Esophagus muscularis mucosa (tissue), 4 donors: ENCODE measurements at regions not wholly inside any gene's neighbourhood (a gene's known extent, or its start where the extent isn't known, plus 50 kb on each side); places are given as distances from the start of the nearest gene placed in this dataset.

Source experiments
- DNase-seq: peaks from one replicate; pipeline ENCODE4 v3.0.0-alpha.2; 2017; ENCODE audit errors: extremely low spot score
- H3K27ac ChIP-seq, 4 donors: fragments of 200-600 bp; sonication (generic); replicated peaks in 1 of 4; 1 replicate in 3 of 4; 2 replicates in 1 of 4; pipeline ENCODE4 v1.5.1; 2016 to 2019; ENCODE audit warnings: mild to moderate bottlenecking in 1 of 4
- H3K27me3 ChIP-seq, 4 donors: fragments of 200-600 bp; sonication (generic); one replicate each; pipeline versions ENCODE4 v1.5.1 to v1.6.0; 2016 to 2019
- H3K36me3 ChIP-seq, 4 donors: fragments of 200-600 bp; sonication (generic); one replicate each; pipeline ENCODE4 v1.5.1; 2016 to 2019
- H3K4me1 ChIP-seq, 4 donors: fragments of 200-600 bp; sonication (generic); one replicate each; pipeline ENCODE4 v1.5.1; 2016 to 2019
- H3K4me3 ChIP-seq, 4 donors: fragments of 200-600 bp; sonication (generic); 1 replicate in 2 of 4; 2 replicates in 2 of 4; pipeline ENCODE4 v1.5.1; 2016 to 2019; ENCODE audit warnings: mild to moderate bottlenecking in 4 of 4, moderate library complexity in 1 of 4
- H3K9me3 ChIP-seq, 4 donors: fragments of 200-600 bp; sonication (generic); 1 replicate in 3 of 4; 2 replicates in 1 of 4; pipeline ENCODE4 v1.5.1; 2016 to 2019
- CTCF ChIP-seq, 3 experiments: fragments of 200-600 bp in 2 of 3; fragments of 450-650 bp in 1 of 3; sonication (generic) in 2 of 3; IDR thresholded peaks; one replicate each; pipeline ENCODE4 v1.5.1; 2017 to 2019; ENCODE audit warnings: antibody characterized with exemption in 3 of 3, mild to moderate bottlenecking in 2 of 3, moderate library complexity in 1 of 3
- EP300 ChIP-seq: sonication (generic); formaldehyde crosslinking; IDR thresholded peaks from one replicate; pipeline ENCODE4 v1.6.1; 2017; ENCODE audit warnings: antibody characterized with exemption
- POLR2A ChIP-seq: fragments of 450-650 bp; IDR thresholded peaks from one replicate; pipeline ENCODE4 v1.6.1; 2017; ENCODE audit warnings: antibody characterized with exemption, moderate library complexity, mild to moderate bottlenecking, low read depth
- POLR2AphosphoS5 ChIP-seq, 2 donors: sonication (generic); formaldehyde crosslinking; IDR thresholded peaks; one replicate each; pipeline ENCODE4 v1.6.1; 2017; ENCODE audit warnings: antibody characterized with exemption in 2 of 2
- WGBS: methylation state at CpG from one replicate; pipeline ENCODE4 v1.1.5; 2018; 5-methylcytosine and 5-hydroxymethylcytosine counted together
- intact Hi-C: fragments of 100-400 bp; cut with DNase I; formaldehyde crosslinking; loops from one replicate; pipeline ENCODE4 v1.15.1; 2023

DNA sequence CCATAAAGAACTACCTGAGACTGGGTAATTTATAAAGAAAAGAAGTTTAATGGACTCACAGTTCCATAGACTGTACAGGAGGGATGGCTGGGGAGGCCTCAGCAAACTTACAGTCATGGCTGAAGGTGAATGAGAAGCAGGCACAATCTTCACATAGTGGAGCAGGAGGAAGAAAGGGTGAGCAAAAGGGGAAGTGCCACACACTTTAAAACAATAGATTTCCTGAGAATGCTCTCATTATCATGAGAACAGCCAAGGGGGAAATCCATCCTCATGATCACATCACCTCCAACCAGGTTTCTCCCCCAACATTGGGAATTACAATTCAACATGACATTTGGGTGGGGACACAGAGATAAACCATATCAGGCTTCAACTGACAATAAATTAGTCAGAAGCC, 664.9 kb downstream of the TAF11L14 start:
- Histone ChIP-seq H3K9me3 (no peaks in the 10 kb centered on the region), H3K36me3 (no peaks in the 10 kb centered on the region), H3K27ac (no peak overlapping the region), H3K4me3 (no peak overlapping the region), H3K27me3 (peaks cover 0 to 5% (median 0%) of the 10 kb centered on the region in 4 donors), H3K4me1 (no peaks in the 10 kb centered on the region)
- DNase-seq = no peak
- TF ChIP-seq POLR2AphosphoS5 (IDR thresholded peaks at IDR 0.05) (no peak), POLR2A (no peak), CTCF (IDR thresholded peaks at IDR 0.05) (no peak), EP300 (no peak)
- intact Hi-C loops = no loop called here

GRCh38 chr5:18305288-18305924, 671.1 kb downstream of the TAF11L14 start:
- DNase-seq = no peak
- H3K4me1 ChIP-seq = no peaks in the 10 kb centered on the region
- intact Hi-C loops = no loop called here
- H3K36me3 ChIP-seq = no peaks in the 10 kb centered on the region
- 63% methylated on average over 8 of the region's 8 CpGs for WGBS
- no peak overlapping the region for H3K4me3 ChIP-seq
- no peaks in the 10 kb centered on the region for H3K9me3 ChIP-seq
- no peak overlapping the region for H3K27ac ChIP-seq
- H3K27me3 ChIP-seq = peaks cover 0 to 12% (median 0%) of the 10 kb centered on the region in 4 donors
- TF ChIP-seq POLR2AphosphoS5 (IDR thresholded peaks at IDR 0.05) (no peak), CTCF (IDR thresholded peaks at IDR 0.05) (peak in 2 of 3 experiments; percentile 35 to 49)

DNA sequence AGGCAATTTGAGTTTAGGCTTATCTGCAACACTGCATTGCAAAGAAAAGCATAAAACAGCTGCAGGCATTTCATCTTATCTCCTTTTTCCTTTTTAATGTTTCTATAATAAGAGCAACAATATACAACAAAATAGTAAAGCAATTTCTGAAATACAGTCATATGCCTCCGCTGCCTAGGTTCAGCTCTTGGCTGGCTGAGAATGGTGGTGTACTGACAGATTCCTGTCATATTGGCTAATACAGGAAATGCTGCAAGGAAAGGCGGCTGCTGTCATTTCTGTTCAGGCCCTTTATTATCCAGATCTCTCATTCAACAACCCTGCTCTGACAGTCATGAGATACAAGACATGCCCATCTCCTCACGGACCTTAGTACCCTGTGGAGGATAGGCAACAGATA, 677.0 kb downstream of the TAF11L14 start:
- H3K36me3 ChIP-seq = no peaks in the 10 kb centered on the region
- intact Hi-C loops = no loop called here
- DNase-seq = no peak
- TF ChIP-seq POLR2A (no peak), POLR2AphosphoS5 (IDR thresholded peaks at IDR 0.05) (no peak), CTCF (IDR thresholded peaks at IDR 0.05) (no peak), EP300 (no peak)
- no peaks in the 10 kb centered on the region for H3K9me3 ChIP-seq
- WGBS = 75% methylated on average over 2 of the region's 3 CpGs
- no peaks in the 10 kb centered on the region for H3K27me3 ChIP-seq
- H3K4me1 ChIP-seq = no peaks in the 10 kb centered on the region
- no peak overlapping the region for H3K4me3 ChIP-seq
- no peak overlapping the region for H3K27ac ChIP-seq

DNA sequence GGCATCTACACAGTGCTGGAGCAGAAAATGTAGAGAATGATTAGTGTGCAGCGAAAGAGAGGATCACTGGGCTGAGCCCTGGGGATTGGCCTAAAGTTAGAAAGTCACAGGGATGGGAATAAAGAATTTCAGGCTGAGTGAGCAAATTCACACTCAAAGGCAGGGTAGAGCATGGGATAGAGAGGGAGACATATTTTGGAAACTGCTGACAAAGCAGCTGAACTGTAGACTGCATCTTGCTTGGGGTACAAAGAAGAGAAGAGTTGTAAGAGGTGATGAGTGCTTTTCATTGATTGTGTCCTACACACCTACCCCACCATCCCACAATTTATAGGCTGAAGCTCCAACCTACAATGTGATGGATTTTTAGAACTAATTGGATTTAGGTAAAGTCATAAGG, 677.8 kb downstream of the TAF11L14 start:
- TF ChIP-seq POLR2A = no peak
- TF ChIP-seq POLR2AphosphoS5 (IDR thresholded peaks at IDR 0.05) = no peak
- TF ChIP-seq CTCF (IDR thresholded peaks at IDR 0.05) = no peak
- no peak for TF ChIP-seq EP300
- no peaks in the 10 kb centered on the region for H3K27me3 ChIP-seq
- H3K27ac ChIP-seq = no peak overlapping the region
- no peak overlapping the region for H3K4me3 ChIP-seq
- H3K36me3 ChIP-seq = no peaks in the 10 kb centered on the region
- intact Hi-C loops = no loop called here
- DNase-seq = no peak
- 86% methylated on average over 1 of the region's 1 CpG for WGBS
- H3K4me1 ChIP-seq = no peaks in the 10 kb centered on the region
- H3K9me3 ChIP-seq = no peaks in the 10 kb centered on the region

- H3K36me3 ChIP-seq = no peaks in the 10 kb centered on the region
- no peak overlapping the region for H3K27ac ChIP-seq
- H3K27me3 ChIP-seq = no peaks in the 10 kb centered on the region
- no peaks in the 10 kb centered on the region for H3K4me1 ChIP-seq
- TF ChIP-seq CTCF (IDR thresholded peaks at IDR 0.05) = peak; percentile 36 to 43 (median 42)
- TF ChIP-seq EP300 = no peak
- no peak for DNase-seq
- intact Hi-C loops = no loop called here
- no peak overlapping the region for H3K4me3 ChIP-seq
- 30% methylated on average over 6 of the region's 6 CpGs for WGBS
- H3K9me3 ChIP-seq = no peaks in the 10 kb centered on the region
Measured at GRCh38 chr5:18314192-18314778, 680.0 kb downstream of the TAF11L14 start.
